Keratinocyte (primary cell): ENCODE measurements at regions not wholly inside any gene's neighbourhood (a gene's known extent, or its start where the extent isn't known, plus 50 kb on each side); places are given as distances from the start of the nearest gene placed in this dataset.

Experiments used
- EZH2 ChIP-seq: IDR thresholded peaks from one replicate; pipeline ENCODE4 v1.6.1; 2012; ENCODE audit warnings: inconsistent platforms, mild to moderate bottlenecking, low read length, moderate library complexity
- TF ChIP-seq, protein P1 (sequence below), 3 experiments: IDR thresholded peaks in 1 of 3; conservative IDR thresholded peaks in 1 of 3; optimal IDR thresholded peaks in 1 of 3; 2 replicates in 2 of 3; 3 replicates in 1 of 3; pipeline versions ENCODE3 to v1.5.1; 2011; ENCODE audit warnings: low read length in 3 of 3, mild to moderate bottlenecking in 3 of 3, moderate library complexity in 2 of 3, control low read depth in 1 of 3, inconsistent platforms in 1 of 3; ENCODE audit not compliant: insufficient read depth in 2 of 3; ENCODE audit errors: extremely low read depth in 1 of 3

DNA sequence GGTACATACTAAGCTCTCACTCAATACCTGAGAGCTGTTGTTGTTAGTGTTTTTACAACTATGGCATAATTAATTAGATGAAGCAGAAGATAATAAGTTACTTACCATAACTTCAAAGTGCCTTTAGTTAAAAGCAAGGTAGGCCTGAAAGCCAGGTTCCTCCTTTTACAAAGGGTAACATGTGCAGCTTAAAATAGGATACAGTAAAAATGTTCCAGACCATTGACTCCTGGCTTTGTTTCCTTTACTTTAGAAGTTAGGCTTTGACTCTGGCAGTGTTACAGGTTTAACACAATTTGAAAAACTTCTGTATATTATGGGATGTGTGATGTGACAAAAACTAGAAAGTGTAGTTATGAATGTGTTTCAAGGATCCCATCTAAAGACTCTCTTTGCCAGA lies 522.5 kb downstream of the EPM2A start:
- TF ChIP-seq, protein P1, sequence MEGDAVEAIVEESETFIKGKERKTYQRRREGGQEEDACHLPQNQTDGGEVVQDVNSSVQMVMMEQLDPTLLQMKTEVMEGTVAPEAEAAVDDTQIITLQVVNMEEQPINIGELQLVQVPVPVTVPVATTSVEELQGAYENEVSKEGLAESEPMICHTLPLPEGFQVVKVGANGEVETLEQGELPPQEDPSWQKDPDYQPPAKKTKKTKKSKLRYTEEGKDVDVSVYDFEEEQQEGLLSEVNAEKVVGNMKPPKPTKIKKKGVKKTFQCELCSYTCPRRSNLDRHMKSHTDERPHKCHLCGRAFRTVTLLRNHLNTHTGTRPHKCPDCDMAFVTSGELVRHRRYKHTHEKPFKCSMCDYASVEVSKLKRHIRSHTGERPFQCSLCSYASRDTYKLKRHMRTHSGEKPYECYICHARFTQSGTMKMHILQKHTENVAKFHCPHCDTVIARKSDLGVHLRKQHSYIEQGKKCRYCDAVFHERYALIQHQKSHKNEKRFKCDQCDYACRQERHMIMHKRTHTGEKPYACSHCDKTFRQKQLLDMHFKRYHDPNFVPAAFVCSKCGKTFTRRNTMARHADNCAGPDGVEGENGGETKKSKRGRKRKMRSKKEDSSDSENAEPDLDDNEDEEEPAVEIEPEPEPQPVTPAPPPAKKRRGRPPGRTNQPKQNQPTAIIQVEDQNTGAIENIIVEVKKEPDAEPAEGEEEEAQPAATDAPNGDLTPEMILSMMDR (optimal IDR thresholded peaks at IDR 0.05 in 1 of 3, IDR thresholded peaks at IDR 0.05 in 1 of 3, conservative IDR thresholded peaks at IDR 0.05 in 1 of 3; ENCODE audit: extremely low read depth in 1 of 3, insufficient read depth in 2 of 3, low read length in 3 of 3), result no peak
- no peak for TF ChIP-seq EZH2
